Esophagus squamous epithelium (tissue), 5 donors: ENCODE measurements at regions not wholly inside any gene's neighbourhood (a gene's known extent, or its start where the extent isn't known, plus 50 kb on each side); places are given as distances from the start of the nearest gene placed in this dataset.

Source experiments
- DNase-seq: peaks from one replicate; lab custom pipeline; 2025; lab: John Stamatoyannopoulos, UW
- H3K27ac ChIP-seq, 4 donors: fragments of 200-600 bp; sonication (generic); one replicate each; pipeline ENCODE4 v1.5.1; 2016 to 2019; ENCODE audit warnings: mild to moderate bottlenecking in 1 of 4
- H3K27me3 ChIP-seq, 4 donors: fragments of 200-600 bp; sonication (generic); 1 replicate in 3 of 4; 2 replicates in 1 of 4; pipeline versions ENCODE4 v1.5.1 to v1.6.0; 2017 to 2021; ENCODE audit warnings: antibody characterized with exemption in 1 of 4
- H3K36me3 ChIP-seq, 3 donors: fragments of 200-600 bp; sonication (generic); one replicate each; pipeline ENCODE4 v1.5.1; 2016 to 2019
- H3K4me1 ChIP-seq, 3 donors: fragments of 200-600 bp; sonication (generic); one replicate each; pipeline ENCODE4 v1.5.1; 2017 to 2019
- H3K4me3 ChIP-seq, 4 donors: fragments of 200-600 bp; sonication (generic); 1 replicate in 3 of 4; 2 replicates in 1 of 4; pipeline ENCODE4 v1.5.1; 2016 to 2019; ENCODE audit warnings: mild to moderate bottlenecking in 2 of 4, moderate library complexity in 1 of 4
- H3K9me3 ChIP-seq, 3 donors: fragments of 200-600 bp; sonication (generic); one replicate each; pipeline ENCODE4 v1.5.1; 2016 to 2019
- CTCF ChIP-seq, 6 experiments: fragments of 450-650 bp in 4 of 6; fragments of 200-600 bp in 2 of 6; sonication (generic) in 2 of 6; IDR thresholded peaks; one replicate each; pipeline ENCODE4 v1.5.1; 2016 to 2019; ENCODE audit warnings: antibody characterized with exemption in 6 of 6, mild to moderate bottlenecking in 4 of 6, moderate library complexity in 4 of 6
- POLR2A ChIP-seq, 4 donors: fragments of 450-650 bp; IDR thresholded peaks; one replicate each; pipeline ENCODE4 v1.6.1; 2017; ENCODE audit warnings: antibody characterized with exemption in 4 of 4, mild to moderate bottlenecking in 4 of 4, moderate library complexity in 3 of 4
- WGBS, 2 donors: methylation state at CpG; one replicate each; pipeline ENCODE4 v1.1.5; 2018; 5-methylcytosine and 5-hydroxymethylcytosine counted together
- intact Hi-C: fragments of 100-400 bp; cut with DNase I; formaldehyde crosslinking; loops from one replicate; pipeline ENCODE4 v1.15.0; 2022
- donor health status: DM: yes; HTN: yes; CAD: no.

DNA sequence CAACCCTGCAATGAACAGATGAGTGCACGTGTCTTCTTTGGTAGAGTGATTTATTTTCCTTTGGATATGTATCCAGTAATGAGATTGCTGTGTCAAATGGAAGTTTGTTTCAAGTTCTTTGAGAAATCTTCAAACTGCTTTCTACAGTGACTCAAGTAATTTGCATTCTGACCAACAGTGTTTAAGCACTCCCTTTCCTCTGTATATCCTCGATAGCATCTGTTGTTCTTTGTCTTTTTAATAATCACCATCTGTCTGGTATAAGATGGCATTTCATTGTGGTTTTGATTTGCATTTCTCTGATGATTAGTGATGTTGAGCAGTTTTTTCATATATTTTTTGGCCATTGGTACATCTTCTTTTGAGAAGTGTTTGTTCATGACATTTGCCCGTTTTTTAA, 1608.3 kb upstream of the ZEB2 start:
- 78 to 90% methylated on average over 3 of the region's 3 CpGs for WGBS, 2 donors
- intact Hi-C loops, result no loop called here
- Histone ChIP-seq H3K4me1 (no peaks in the 10 kb centered on the region), H3K27me3 (no peaks in the 10 kb centered on the region), H3K36me3 (no peaks in the 10 kb centered on the region), H3K9me3 (no peaks in the 10 kb centered on the region), H3K4me3 (no peak overlapping the region), H3K27ac (no peak overlapping the region)
- TF ChIP-seq POLR2A (IDR thresholded peaks at IDR 0.05) (no peak), CTCF (IDR thresholded peaks at IDR 0.05) (no peak)
- no peak for DNase-seq

- intact Hi-C loops, result no loop called here
- H3K27me3 ChIP-seq, result no peaks in the 10 kb centered on the region
- H3K27ac ChIP-seq, result no peak overlapping the region
- H3K36me3 ChIP-seq, result no peaks in the 10 kb centered on the region
- H3K9me3 ChIP-seq, result no peaks in the 10 kb centered on the region
- TF ChIP-seq CTCF (IDR thresholded peaks at IDR 0.05) (no peak), POLR2A (IDR thresholded peaks at IDR 0.05) (no peak)
- no peaks in the 10 kb centered on the region for H3K4me1 ChIP-seq
- no peak for DNase-seq
- H3K4me3 ChIP-seq, result no peak overlapping the region
These were observed 1605.6 kb upstream of the ZEB2 start for GRCh38 chr2:146125551-146125950.

- no peak overlapping the region for H3K27ac ChIP-seq
- intact Hi-C loops, result no loop called here
- H3K27me3 ChIP-seq, result no peaks in the 10 kb centered on the region
- 66 to 68% methylated on average over 2 of the region's 2 CpGs for WGBS, 2 donors
- H3K9me3 ChIP-seq, result no peaks in the 10 kb centered on the region
- H3K36me3 ChIP-seq, result no peaks in the 10 kb centered on the region
- H3K4me3 ChIP-seq, result no peak overlapping the region
- TF ChIP-seq POLR2A (IDR thresholded peaks at IDR 0.05), result no peak
- no peak for TF ChIP-seq CTCF (IDR thresholded peaks at IDR 0.05)
- DNase-seq, result no peak
- H3K4me1 ChIP-seq, result no peaks in the 10 kb centered on the region
These were observed 1604.8 kb upstream of the ZEB2 start for GRCh38 chr2:146124741-146125140.

DNA sequence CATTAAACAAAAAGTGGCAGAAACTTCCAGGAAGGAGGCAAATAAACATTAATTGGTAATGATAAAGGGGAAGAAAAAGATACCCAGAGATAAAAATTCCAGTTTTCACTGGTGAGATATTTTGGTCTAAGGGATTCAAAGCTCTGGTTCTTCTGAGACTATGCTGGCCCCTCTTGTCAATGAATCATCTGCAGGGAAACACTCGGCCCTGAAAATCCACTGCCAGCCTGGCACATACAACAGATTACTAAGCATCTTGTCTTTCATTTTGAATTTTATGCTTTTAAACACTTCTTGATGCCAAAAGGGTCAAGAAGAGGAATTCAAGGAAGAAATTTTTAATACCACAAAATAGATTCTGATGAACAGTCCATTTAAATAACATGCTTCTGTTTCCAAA, 1603.8 kb upstream of the ZEB2 start:
- 25 to 57% methylated on average over 1 of the region's 1 CpG for WGBS, 2 donors
- TF ChIP-seq POLR2A (IDR thresholded peaks at IDR 0.05), result no peak
- TF ChIP-seq CTCF (IDR thresholded peaks at IDR 0.05), result no peak

GRCh38 chr2:146123256-146123655, 1603.3 kb upstream of the ZEB2 start:
- no peaks in the 10 kb centered on the region for H3K27me3 ChIP-seq
- no peak overlapping the region for H3K4me3 ChIP-seq
- H3K4me1 ChIP-seq, result no peaks in the 10 kb centered on the region
- intact Hi-C loops, result no loop called here
- no peak overlapping the region for H3K27ac ChIP-seq
- WGBS, 2 donors, result 78 to 84% methylated on average over 3 of the region's 3 CpGs
- no peak for DNase-seq
- H3K36me3 ChIP-seq, result no peaks in the 10 kb centered on the region
- no peaks in the 10 kb centered on the region for H3K9me3 ChIP-seq
- TF ChIP-seq POLR2A (IDR thresholded peaks at IDR 0.05) (no peak), CTCF (IDR thresholded peaks at IDR 0.05) (no peak)

More for the DNA sequence above, 1603.8 kb upstream of the ZEB2 start:
- Histone ChIP-seq H3K4me1 (no peaks in the 10 kb centered on the region), H3K27me3 (no peaks in the 10 kb centered on the region), H3K27ac (no peak overlapping the region), H3K9me3 (no peaks in the 10 kb centered on the region), H3K36me3 (no peaks in the 10 kb centered on the region), H3K4me3 (no peak overlapping the region)
- intact Hi-C loops, result no loop called here
- no peak for DNase-seq
